ENCODE measurements at regions not wholly inside any gene's neighbourhood (a gene's known extent, or its start where the extent isn't known, plus 50 kb on each side); places are given as distances from the start of the nearest gene placed in this dataset.

GRCh38 chr11:81394311-81394710 lies 1339.4 kb downstream of the FAM181B start:
- DNase-seq = no peak
- no peaks in the 10 kb centered on the region for H3K4me1 ChIP-seq
- TF ChIP-seq, protein P1, sequence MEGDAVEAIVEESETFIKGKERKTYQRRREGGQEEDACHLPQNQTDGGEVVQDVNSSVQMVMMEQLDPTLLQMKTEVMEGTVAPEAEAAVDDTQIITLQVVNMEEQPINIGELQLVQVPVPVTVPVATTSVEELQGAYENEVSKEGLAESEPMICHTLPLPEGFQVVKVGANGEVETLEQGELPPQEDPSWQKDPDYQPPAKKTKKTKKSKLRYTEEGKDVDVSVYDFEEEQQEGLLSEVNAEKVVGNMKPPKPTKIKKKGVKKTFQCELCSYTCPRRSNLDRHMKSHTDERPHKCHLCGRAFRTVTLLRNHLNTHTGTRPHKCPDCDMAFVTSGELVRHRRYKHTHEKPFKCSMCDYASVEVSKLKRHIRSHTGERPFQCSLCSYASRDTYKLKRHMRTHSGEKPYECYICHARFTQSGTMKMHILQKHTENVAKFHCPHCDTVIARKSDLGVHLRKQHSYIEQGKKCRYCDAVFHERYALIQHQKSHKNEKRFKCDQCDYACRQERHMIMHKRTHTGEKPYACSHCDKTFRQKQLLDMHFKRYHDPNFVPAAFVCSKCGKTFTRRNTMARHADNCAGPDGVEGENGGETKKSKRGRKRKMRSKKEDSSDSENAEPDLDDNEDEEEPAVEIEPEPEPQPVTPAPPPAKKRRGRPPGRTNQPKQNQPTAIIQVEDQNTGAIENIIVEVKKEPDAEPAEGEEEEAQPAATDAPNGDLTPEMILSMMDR (IDR thresholded peaks at IDR 0.05) = no peak
- H3K9me3 ChIP-seq = no peaks in the 10 kb centered on the region
- intact Hi-C loops (cut with DNase I; ENCODE audit: low total_unique reads) = no loop called here
- no peaks in the 10 kb centered on the region for H3K27me3 ChIP-seq
- H3K27ac ChIP-seq = no peak overlapping the region
- H3K4me3 ChIP-seq = no peak overlapping the region
- no peaks in the 10 kb centered on the region for H3K36me3 ChIP-seq

DNA sequence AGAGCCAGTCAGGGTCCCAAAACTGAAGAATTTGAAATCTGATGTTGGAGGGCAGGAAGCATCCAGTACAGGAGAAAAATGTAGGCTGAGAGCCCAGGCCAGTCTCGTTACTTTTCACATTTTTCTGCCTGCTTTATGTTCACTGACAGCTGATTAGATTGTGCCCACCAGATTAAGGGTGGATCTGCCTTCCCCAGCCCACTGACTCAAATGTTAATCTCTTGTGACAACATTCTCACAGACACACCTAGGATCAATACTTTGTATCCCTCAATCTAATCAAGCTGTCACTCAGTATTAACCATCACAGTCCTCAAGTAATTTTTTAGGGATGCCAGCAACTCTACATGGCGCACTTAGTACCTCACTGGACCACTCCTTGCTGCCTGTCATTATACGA lies 1345.3 kb downstream of the FAM181B start:
- intact Hi-C loops (cut with DNase I; ENCODE audit: low total_unique reads) = no loop called here
- no peaks in the 10 kb centered on the region for H3K4me1 ChIP-seq
- TF ChIP-seq, protein P1 (IDR thresholded peaks at IDR 0.05) = no peak
- H3K36me3 ChIP-seq = no peaks in the 10 kb centered on the region
- H3K4me3 ChIP-seq = no peak overlapping the region
- no peak overlapping the region for H3K27ac ChIP-seq
- DNase-seq = no peak
- H3K27me3 ChIP-seq = no peaks in the 10 kb centered on the region
- H3K9me3 ChIP-seq = peaks cover 0 to 6% (median 0%) of the 10 kb centered on the region in 3 donors

DNA sequence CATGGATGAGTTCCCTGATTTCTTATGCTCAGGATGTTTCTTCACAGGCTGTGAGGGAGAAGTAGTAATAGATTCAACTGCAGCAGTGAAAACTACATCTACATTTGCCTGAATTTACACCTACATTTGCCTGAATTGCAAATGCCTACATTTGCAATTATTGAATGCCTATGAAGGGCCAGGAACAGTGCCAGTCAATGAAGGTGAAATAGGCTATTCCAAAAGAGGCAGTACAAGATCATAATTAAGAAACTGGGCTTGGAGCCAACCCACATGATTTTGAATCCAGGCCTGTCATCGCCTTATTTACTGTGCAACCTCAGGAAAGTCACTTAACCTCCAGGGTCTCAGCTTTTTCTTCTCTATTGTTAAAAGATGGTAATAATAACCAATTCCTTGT lies 1353.3 kb downstream of the FAM181B start:
- Histone ChIP-seq H3K27ac (no peak overlapping the region), H3K9me3 (peaks cover 0 to 6% (median 0%) of the 10 kb centered on the region in 3 donors), H3K4me3 (no peak overlapping the region), H3K36me3 (no peaks in the 10 kb centered on the region), H3K27me3 (no peaks in the 10 kb centered on the region), H3K4me1 (no peaks in the 10 kb centered on the region)
- intact Hi-C loops (cut with DNase I; ENCODE audit: low total_unique reads) = no loop called here
- no peak for DNase-seq
- TF ChIP-seq, protein P1 (IDR thresholded peaks at IDR 0.05) = no peak

DNA sequence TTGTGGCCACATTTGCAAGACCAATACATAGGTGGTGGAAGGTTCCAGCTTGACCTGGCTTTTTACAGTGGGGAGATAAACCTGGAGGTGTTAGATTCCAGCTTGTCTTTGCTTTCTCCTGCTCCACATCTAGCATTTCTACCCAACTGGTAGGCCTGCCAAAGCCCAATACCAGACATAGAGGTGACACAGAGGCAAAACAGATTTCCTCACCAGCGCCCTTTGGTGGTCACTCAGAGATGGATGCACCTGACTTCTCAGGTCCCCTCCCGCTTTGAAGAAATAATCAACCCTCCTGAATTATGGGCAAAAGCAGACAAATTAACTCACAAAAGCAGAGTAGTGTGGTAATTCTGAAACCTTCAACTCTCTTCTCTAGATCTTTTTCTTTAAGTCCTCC lies 1356.2 kb downstream of the FAM181B start:
- Histone ChIP-seq H3K4me3 (no peak overlapping the region), H3K36me3 (no peaks in the 10 kb centered on the region), H3K27me3 (no peaks in the 10 kb centered on the region), H3K27ac (no peak overlapping the region), H3K9me3 (peaks cover 0 to 5% (median 0%) of the 10 kb centered on the region in 3 donors), H3K4me1 (no peaks in the 10 kb centered on the region)
- DNase-seq = no peak
- intact Hi-C loops (cut with DNase I; ENCODE audit: low total_unique reads) = no loop called here
- TF ChIP-seq, protein P1 (IDR thresholded peaks at IDR 0.05) = no peak

- Histone ChIP-seq H3K36me3 (no peaks in the 10 kb centered on the region), H3K4me1 (no peaks in the 10 kb centered on the region), H3K9me3 (peaks cover 0 to 5% (median 0%) of the 10 kb centered on the region in 3 donors), H3K4me3 (no peak overlapping the region), H3K27ac (no peak overlapping the region), H3K27me3 (no peaks in the 10 kb centered on the region)
- TF ChIP-seq, protein P1 (IDR thresholded peaks at IDR 0.05) = no peak
- no peak for DNase-seq
- intact Hi-C loops (cut with DNase I; ENCODE audit: low total_unique reads) = no loop called here
Measured at GRCh38 chr11:81373986-81374385, 1359.7 kb downstream of the FAM181B start.

- no peaks in the 10 kb centered on the region for H3K4me1 ChIP-seq
- DNase-seq = no peak
- TF ChIP-seq, protein P1 (IDR thresholded peaks at IDR 0.05) = no peak
- H3K36me3 ChIP-seq = no peaks in the 10 kb centered on the region
- H3K27ac ChIP-seq = no peak overlapping the region
- no peak overlapping the region for H3K4me3 ChIP-seq
- no peaks in the 10 kb centered on the region for H3K9me3 ChIP-seq
- intact Hi-C loops (cut with DNase I; ENCODE audit: low total_unique reads) = no loop called here
- H3K27me3 ChIP-seq = no peaks in the 10 kb centered on the region
Measured at GRCh38 chr11:81368192-81368591, 1365.5 kb downstream of the FAM181B start.

Measured in tibial artery (tissue), 4 donors.